GM12878 (cell line): ENCODE measurements at regions not wholly inside any gene's neighbourhood (a gene's known extent, or its start where the extent isn't known, plus 50 kb on each side); places are given as distances from the start of the nearest gene placed in this dataset.

Experiments
- ATAC-seq: fragments of 200-7000 bp; cut with Tn5 transposase; 3 replicates; pipeline ENCODE4 v1.9.1; 2020; ENCODE audit warnings: mild to moderate bottlenecking, moderate library complexity
- BruUV-seq: library from RNA; stranded (reverse); fragments of 400-500 nt; replicated peaks from 2 replicates; lab custom pipeline; 2021; lab: Mats Ljungman, UMichigan
- CTCF ChIA-PET: fragments of 300-600 bp; sonication (Branson Sonifier 250); formaldehyde crosslinking; extraction: SDS; loops from one replicate; lab custom pipeline; 2021; ENCODE audit warnings: inconsistent platforms; lab: Yijun Ruan, JAX
- POLR2A ChIA-PET: fragments of 350-600 bp; formaldehyde crosslinking; extraction: SDS; loops from one replicate; lab custom pipeline; 2021; ENCODE audit warnings: inconsistent platforms; lab: Charles Lee
- RAD21 ChIA-PET: fragments of 300-600 bp; sonication (Branson Sonifier 250); formaldehyde crosslinking; loops from one replicate; lab custom pipeline; 2023; ENCODE audit warnings: antibody characterized with exemption; ENCODE audit not compliant: unreplicated experiment; lab: Charles Lee
- SMC1A ChIA-PET: fragments of 300-600 bp; sonication (Branson Sonifier 250); formaldehyde crosslinking; loops from one replicate; lab custom pipeline; 2023; ENCODE audit not compliant: unreplicated experiment, uncharacterized antibody; lab: Charles Lee
- DNase-seq: peaks from one replicate; pipeline ENCODE4 v3.0.0-alpha.2; 2011; ENCODE audit warnings: low read depth, low spot score
- FAIRE-seq: peaks from 3 replicates; lab custom pipeline; 2011; peaks lifted over from hg19 to GRCh38; lab: Jason Lieb, UNC
- H2AFZ ChIP-seq: 2 replicates; pipeline ENCODE4 v1.6.0; 2011; ENCODE audit warnings: low read depth, low read length, control low read depth; ENCODE audit not compliant: control insufficient read depth
- H3K27ac ChIP-seq: 2 replicates; pipeline ENCODE4 v1.5.1; 2011; ENCODE audit warnings: control low read depth; ENCODE audit not compliant: control insufficient read depth, insufficient read depth
- H3K27me3 ChIP-seq, 2 experiments: replicated peaks in 1 of 2; 2 replicates each; pipeline versions ENCODE4 v1.6.0 to v1.6.1; 2011; ENCODE audit warnings: low read length in 1 of 2; ENCODE audit not compliant: control insufficient read depth in 2 of 2, insufficient read depth in 2 of 2
- H3K36me3 ChIP-seq, 2 experiments: 2 replicates each; pipeline ENCODE4 v1.5.1; 2011; ENCODE audit warnings: low read length in 1 of 2; ENCODE audit not compliant: control insufficient read depth in 2 of 2, insufficient read depth in 2 of 2
- H3K4me1 ChIP-seq: 2 replicates; pipeline ENCODE4 v1.6.1; 2011; ENCODE audit warnings: mild to moderate bottlenecking, low read length, moderate library complexity, mixed read lengths; ENCODE audit not compliant: control insufficient read depth, insufficient read depth
- H3K4me2 ChIP-seq: 2 replicates; pipeline ENCODE4 v1.6.0; 2011; ENCODE audit warnings: control low read depth; ENCODE audit not compliant: control insufficient read depth, insufficient read depth
- H3K4me3 ChIP-seq: fragments of 200-600 bp; sonication (generic); 2 replicates; pipeline ENCODE4 v1.5.1; 2016
- H3K79me2 ChIP-seq: 2 replicates; pipeline ENCODE4 v1.6.0; 2011; ENCODE audit warnings: low read length; ENCODE audit not compliant: control insufficient read depth, insufficient read depth
- H3K9ac ChIP-seq: 2 replicates; pipeline ENCODE4 v1.8.0; 2011; ENCODE audit warnings: low read length, control low read depth, mixed read lengths; ENCODE audit not compliant: control insufficient read depth, insufficient read depth
- H3K9me3 ChIP-seq: replicated peaks from 3 replicates; pipeline ENCODE4 v1.5.1; 2011; ENCODE audit warnings: mild to moderate bottlenecking, low read length; ENCODE audit not compliant: control insufficient read depth, insufficient read depth
- H4K20me1 ChIP-seq: 2 replicates; pipeline ENCODE4 v1.6.0; 2011; ENCODE audit not compliant: control insufficient read depth, insufficient read depth
- CBFB ChIP-seq: IDR thresholded peaks from 2 replicates; pipeline ENCODE4 v1.6.1; 2016; ENCODE audit warnings: antibody characterized with exemption, low read depth
- CHD4 ChIP-seq: fragments of 200-600 bp; sonication (generic); IDR thresholded peaks from 2 replicates; pipeline ENCODE4 v1.6.1; 2016; ENCODE audit warnings: mild to moderate bottlenecking
- FOS ChIP-seq: IDR thresholded peaks from 3 replicates; pipeline ENCODE4 v1.6.1; 2011; ENCODE audit warnings: borderline replicate concordance; ENCODE audit not compliant: insufficient read length; ENCODE audit errors: extremely low read depth
- HCFC1 ChIP-seq: fragments of 150-350 bp; IDR thresholded peaks from 2 replicates; pipeline ENCODE4 v1.6.1; 2014; ENCODE audit warnings: low read length
- HDAC2 ChIP-seq: fragments of 200-600 bp; sonication (generic); IDR thresholded peaks from 2 replicates; pipeline ENCODE4 v1.6.1; 2017
- HDGF ChIP-seq: fragments of 450-650 bp; IDR thresholded peaks from 2 replicates; pipeline ENCODE4 v1.6.1; 2016; ENCODE audit warnings: antibody characterized with exemption
- KAT2A ChIP-seq: conservative IDR thresholded peaks from 2 replicates; pipeline ENCODE4 v1.6.1; 2011; ENCODE audit warnings: low read depth, low read length; ENCODE audit not compliant: control insufficient read depth
- KDM1A ChIP-seq: fragments of 200-600 bp; sonication (generic); IDR thresholded peaks from 2 replicates; pipeline ENCODE4 v1.6.1; 2016; ENCODE audit warnings: borderline replicate concordance
- LARP7 ChIP-seq: fragments of 450-650 bp; IDR thresholded peaks from 2 replicates; pipeline ENCODE4 v1.6.1; 2017; ENCODE audit warnings: mild to moderate bottlenecking
- POLR2AphosphoS2 ChIP-seq: IDR thresholded peaks from 2 replicates; pipeline ENCODE4 v1.6.1; 2011; ENCODE audit warnings: low read depth, mild to moderate bottlenecking, low read length, improper control_type of control experiment, moderate library complexity
- RCOR1 ChIP-seq: conservative IDR thresholded peaks from 2 replicates; pipeline ENCODE4 v1.6.1; 2012; ENCODE audit warnings: low read depth, low read length, improper control_type of control experiment
- RFX5 ChIP-seq: IDR thresholded peaks from 2 replicates; pipeline ENCODE4 v1.6.1; 2011; ENCODE audit warnings: low read depth, low read length, improper control_type of control experiment
- SIN3A ChIP-seq: IDR thresholded peaks from 2 replicates; pipeline ENCODE4 v1.6.1; 2012; ENCODE audit warnings: low read depth, low read length, improper control_type of control experiment
- SMARCA5 ChIP-seq: fragments of 450-650 bp; IDR thresholded peaks from 2 replicates; pipeline ENCODE4 v1.6.1; 2017; ENCODE audit warnings: mild to moderate bottlenecking
- SP1 ChIP-seq: IDR thresholded peaks from one replicate; pipeline ENCODE4 v1.6.1; 2011; ENCODE audit warnings: low read depth, low read length
- ZNF384 ChIP-seq: IDR thresholded peaks from 2 replicates; pipeline ENCODE4 v1.6.1; 2012; ENCODE audit warnings: low read depth, mild to moderate bottlenecking, low read length, improper control_type of control experiment, borderline replicate concordance
- WGBS: methylation state at CpG from one replicate; pipeline ENCODE4 v1.1.6; 2016; ENCODE audit warnings: low lambda C conversion rate; ENCODE audit not compliant: insufficient replicate concordance, insufficient coverage; ENCODE audit errors: missing lambda C conversion rate; 5-methylcytosine and 5-hydroxymethylcytosine counted together
- in situ Hi-C: fragments of 300-500 bp; cut with MboI; formaldehyde crosslinking; loops from 9 replicates; pipeline ENCODE4 v1.14.3; 2018; ENCODE audit warnings: mixed read lengths
- intact Hi-C: fragments of 100-400 bp; cut with micrococcal nuclease; formaldehyde crosslinking; loops from one replicate; pipeline ENCODE4 v1.14.2; 2022; ENCODE audit not compliant: unreplicated experiment
- TF ChIP-seq, protein P1 (sequence below): fragments of 450-650 bp; IDR thresholded peaks from 2 replicates; pipeline ENCODE4 v1.6.1; 2017; ENCODE audit warnings: mild to moderate bottlenecking, low read depth, inconsistent platforms; ENCODE audit not compliant: poor library complexity, severe bottlenecking
- TF ChIP-seq, protein P2 (sequence below): fragments of 150-350 bp; IDR thresholded peaks from 2 replicates; pipeline ENCODE4 v1.6.1; 2014; ENCODE audit warnings: mild to moderate bottlenecking, low read depth, low read length

DNA sequence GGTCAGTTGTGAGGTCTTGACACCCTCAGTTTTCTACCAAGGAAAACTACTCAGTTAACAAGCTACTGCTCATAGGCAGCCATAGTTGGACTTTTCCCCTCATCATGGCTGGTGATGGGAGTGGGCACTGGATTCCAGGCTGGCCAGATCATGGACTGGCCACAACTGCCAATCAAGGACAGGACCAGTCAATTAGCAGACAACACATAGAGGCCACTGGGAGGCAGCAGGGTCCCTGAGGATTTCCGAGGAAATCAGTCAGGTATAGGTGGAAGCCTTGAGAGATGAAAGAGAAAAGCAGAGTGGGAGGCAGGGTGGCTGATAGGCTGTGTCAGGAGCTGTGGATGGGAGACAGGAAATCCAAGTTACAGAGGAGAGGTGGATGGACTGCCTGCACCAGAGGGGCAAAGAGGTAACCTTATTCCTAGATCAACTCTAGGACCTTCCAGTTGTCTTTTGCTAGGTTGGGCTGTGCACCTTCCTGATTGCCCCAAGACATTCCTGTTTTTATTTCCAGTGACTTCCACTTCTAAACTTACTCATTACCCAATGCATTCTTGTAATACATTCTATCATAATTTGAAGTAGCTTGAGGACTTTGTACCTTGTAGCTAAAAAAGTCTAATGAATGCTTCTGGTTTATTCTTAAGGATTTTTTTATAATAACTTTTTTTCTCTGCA is 361.8 kb downstream of the KCNRG start:
- Histone ChIP-seq H3K79me2 (no peaks in the 10 kb centered on the region), H3K27me3 (no peaks in the 10 kb centered on the region; a peak in 1 of 4 replicates), H3K4me2 (no peak overlapping the region), H3K4me1 (no peaks in the 10 kb centered on the region), H2AFZ (no peak overlapping the region), H4K20me1 (no peaks in the 10 kb centered on the region), H3K9ac (no peak overlapping the region), H3K27ac (no peak overlapping the region), H3K9me3 (peaks cover 6% of the 10 kb centered on the region; the same call in 2 of the 3 replicates), H3K4me3 (no peak overlapping the region), H3K36me3 (no peaks in the 10 kb centered on the region)
- WGBS, result 0% methylated on average over 1 of the region's 1 CpG
- in situ Hi-C loops, result no loop called here
- no peak for FAIRE-seq
- CTCF ChIA-PET, result interaction anchor here (0.5 kb wide), 1 partner anchor 83 kb away, joined by 3 read pairs; no protein-coding TSS in a partner anchor
- TF ChIP-seq RFX5 (no peak), ZNF384 (no peak), SMARCA5 (no peak), POLR2AphosphoS2 (no peak), HDGF (no peak), HCFC1 (no peak), CHD4 (no peak), HDAC2 (no peak), CBFB (no peak), KAT2A (no peak), SP1 (no peak), FOS (no peak), KDM1A (no peak), LARP7 (no peak), RCOR1 (no peak), SIN3A (no peak)
- TF ChIP-seq, protein P1, sequence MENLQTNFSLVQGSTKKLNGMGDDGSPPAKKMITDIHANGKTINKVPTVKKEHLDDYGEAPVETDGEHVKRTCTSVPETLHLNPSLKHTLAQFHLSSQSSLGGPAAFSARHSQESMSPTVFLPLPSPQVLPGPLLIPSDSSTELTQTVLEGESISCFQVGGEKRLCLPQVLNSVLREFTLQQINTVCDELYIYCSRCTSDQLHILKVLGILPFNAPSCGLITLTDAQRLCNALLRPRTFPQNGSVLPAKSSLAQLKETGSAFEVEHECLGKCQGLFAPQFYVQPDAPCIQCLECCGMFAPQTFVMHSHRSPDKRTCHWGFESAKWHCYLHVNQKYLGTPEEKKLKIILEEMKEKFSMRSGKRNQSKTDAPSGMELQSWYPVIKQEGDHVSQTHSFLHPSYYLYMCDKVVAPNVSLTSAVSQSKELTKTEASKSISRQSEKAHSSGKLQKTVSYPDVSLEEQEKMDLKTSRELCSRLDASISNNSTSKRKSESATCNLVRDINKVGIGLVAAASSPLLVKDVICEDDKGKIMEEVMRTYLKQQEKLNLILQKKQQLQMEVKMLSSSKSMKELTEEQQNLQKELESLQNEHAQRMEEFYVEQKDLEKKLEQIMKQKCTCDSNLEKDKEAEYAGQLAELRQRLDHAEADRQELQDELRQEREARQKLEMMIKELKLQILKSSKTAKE, result no peak
- TF ChIP-seq, protein P2, sequence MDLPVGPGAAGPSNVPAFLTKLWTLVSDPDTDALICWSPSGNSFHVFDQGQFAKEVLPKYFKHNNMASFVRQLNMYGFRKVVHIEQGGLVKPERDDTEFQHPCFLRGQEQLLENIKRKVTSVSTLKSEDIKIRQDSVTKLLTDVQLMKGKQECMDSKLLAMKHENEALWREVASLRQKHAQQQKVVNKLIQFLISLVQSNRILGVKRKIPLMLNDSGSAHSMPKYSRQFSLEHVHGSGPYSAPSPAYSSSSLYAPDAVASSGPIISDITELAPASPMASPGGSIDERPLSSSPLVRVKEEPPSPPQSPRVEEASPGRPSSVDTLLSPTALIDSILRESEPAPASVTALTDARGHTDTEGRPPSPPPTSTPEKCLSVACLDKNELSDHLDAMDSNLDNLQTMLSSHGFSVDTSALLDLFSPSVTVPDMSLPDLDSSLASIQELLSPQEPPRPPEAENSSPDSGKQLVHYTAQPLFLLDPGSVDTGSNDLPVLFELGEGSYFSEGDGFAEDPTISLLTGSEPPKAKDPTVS, result no peak
- no peak for DNase-seq
- SMC1A ChIA-PET, result interaction anchor here (1.8 kb wide), 1 partner anchor 423 kb away, joined by 7 read pairs; no protein-coding TSS in a partner anchor
- BruUV-seq, result no TSS peak
- intact Hi-C loops, result no loop called here
- RAD21 ChIA-PET, result no interaction called here
- POLR2A ChIA-PET, result no interaction called here
- ATAC-seq, result no peak
